ENCODE measurements at regions not wholly inside any gene's neighbourhood (a gene's known extent, or its start where the extent isn't known, plus 50 kb on each side); places are given as distances from the start of the nearest gene placed in this dataset.

DNA sequence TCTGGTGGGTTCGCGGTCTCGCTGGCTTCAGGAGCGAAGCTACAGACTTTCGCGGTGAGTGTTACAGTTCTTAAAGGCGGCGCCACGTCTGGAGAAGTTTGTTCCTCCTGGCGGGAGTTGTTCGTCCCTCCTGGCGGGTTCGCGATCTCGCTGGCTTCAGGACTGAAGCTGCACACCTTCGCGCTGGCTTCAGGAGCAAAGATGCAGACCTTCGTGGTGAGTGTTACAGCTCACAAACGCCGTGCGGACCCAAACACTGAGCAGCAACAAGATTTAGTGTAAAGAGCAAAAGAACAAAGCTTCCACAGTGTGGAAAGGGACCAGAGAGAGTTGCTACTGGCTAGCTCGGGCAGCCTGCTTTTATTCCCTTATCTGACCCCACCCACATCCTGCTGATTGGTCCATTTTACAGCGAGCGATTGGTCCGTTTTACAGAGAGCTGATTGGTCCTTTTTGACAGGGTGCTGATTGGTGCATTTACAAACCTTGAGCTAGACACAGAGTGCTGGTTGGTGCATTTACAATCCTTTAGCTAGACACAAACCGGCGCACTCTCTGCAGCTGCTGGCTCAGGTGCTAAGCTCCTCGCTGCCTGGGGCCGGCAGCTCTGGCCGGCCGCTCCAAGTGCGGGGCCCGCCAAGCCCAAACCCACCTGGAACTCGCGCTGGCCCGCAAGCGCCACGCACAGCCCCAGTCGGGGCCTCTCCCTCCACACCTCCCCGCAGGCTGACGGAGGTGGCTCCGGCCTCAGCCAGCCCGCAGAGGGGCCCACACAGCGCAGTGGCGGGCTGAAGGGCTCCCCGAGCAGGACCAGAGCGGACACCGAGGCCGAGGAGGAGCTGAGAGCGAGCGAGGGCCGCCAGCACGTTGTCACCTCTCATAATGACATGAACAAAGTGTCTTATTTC is 172.8 kb upstream of the KCTD3 start:
- TF ChIP-seq, protein P1, sequence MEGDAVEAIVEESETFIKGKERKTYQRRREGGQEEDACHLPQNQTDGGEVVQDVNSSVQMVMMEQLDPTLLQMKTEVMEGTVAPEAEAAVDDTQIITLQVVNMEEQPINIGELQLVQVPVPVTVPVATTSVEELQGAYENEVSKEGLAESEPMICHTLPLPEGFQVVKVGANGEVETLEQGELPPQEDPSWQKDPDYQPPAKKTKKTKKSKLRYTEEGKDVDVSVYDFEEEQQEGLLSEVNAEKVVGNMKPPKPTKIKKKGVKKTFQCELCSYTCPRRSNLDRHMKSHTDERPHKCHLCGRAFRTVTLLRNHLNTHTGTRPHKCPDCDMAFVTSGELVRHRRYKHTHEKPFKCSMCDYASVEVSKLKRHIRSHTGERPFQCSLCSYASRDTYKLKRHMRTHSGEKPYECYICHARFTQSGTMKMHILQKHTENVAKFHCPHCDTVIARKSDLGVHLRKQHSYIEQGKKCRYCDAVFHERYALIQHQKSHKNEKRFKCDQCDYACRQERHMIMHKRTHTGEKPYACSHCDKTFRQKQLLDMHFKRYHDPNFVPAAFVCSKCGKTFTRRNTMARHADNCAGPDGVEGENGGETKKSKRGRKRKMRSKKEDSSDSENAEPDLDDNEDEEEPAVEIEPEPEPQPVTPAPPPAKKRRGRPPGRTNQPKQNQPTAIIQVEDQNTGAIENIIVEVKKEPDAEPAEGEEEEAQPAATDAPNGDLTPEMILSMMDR (IDR thresholded peaks at IDR 0.05) = no peak
- TF ChIP-seq POLR2AphosphoS5 (IDR thresholded peaks at IDR 0.05) (no peak), POLR2A (IDR thresholded peaks at IDR 0.05) (no peak)

All from transverse colon (tissue), 4 donors.